HG03520 (cell line): ENCODE measurements at regions not wholly inside any gene's neighbourhood (a gene's known extent, or its start where the extent isn't known, plus 50 kb on each side); places are given as distances from the start of the nearest gene placed in this dataset.
"Not testable (repeated sequence)": the region's sequence is repeated elsewhere in the genome, so short reads cannot be mapped to it uniquely, and the experiment has no call there.

Experiments used
- ATAC-seq: cut with Tn5 transposase; IDR thresholded peaks from one replicate; pipeline ENCODE4 v1.9.1; 2021; ENCODE audit warnings: mild to moderate bottlenecking, moderate library complexity; ENCODE audit not compliant: unreplicated experiment

GRCh38 chrX:87924619-87925018 is 407.0 kb downstream of the KLHL4 start:
- no peak for ATAC-seq

GRCh38 chrX:87941841-87942240 is 424.2 kb downstream of the KLHL4 start:
- ATAC-seq = no peak

DNA sequence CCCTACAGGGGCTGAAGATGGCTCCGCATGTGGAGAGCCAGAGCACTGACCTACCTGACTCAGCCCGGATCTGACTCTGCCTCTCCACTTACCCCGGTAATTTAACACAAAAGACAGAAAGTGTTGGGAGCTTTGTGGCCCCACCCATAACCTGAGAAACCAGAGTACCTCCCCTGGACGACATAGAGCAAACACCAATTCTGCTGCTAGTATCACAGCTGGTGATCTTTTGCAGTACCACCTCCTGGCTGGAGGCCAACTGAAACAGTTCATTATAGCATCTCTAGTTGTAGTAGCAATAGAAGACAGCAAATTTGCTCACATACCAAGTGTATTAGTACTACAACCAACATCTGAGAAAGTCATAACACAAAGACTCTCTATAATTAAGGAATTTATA is 443.9 kb downstream of the KLHL4 start:
- ATAC-seq = no peak

- ATAC-seq = no peak
Observed at GRCh38 chrX:87968118-87968517, 450.5 kb downstream of the KLHL4 start.

- ATAC-seq = not testable (repeated sequence)
Observed at GRCh38 chrX:87972121-87972520, 454.5 kb downstream of the KLHL4 start.

GRCh38 chrX:87975365-87975764 is 457.8 kb downstream of the KLHL4 start:
- ATAC-seq = no peak

DNA sequence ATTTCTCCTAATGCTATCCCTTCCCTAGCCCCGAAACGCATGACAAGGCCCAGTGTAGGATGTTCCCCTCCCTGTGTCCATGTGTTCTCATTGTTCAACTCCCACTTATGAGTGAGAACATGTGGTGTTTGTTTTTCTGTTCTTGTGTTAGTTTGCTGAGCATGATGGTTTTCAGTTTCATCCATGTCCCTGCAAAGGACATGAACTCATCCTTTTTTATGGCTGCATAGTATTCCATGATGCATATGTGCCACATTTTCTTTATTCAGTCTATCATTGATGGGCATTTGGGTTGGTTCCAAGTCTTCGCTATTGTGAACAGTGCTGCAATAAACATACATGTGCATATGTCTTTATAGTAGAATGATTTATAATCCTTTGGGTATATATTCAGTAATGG is 490.3 kb downstream of the KLHL4 start:
- not testable (repeated sequence) for ATAC-seq

GRCh38 chrX:88024022-88024421 is 506.4 kb downstream of the KLHL4 start:
- no peak for ATAC-seq

DNA sequence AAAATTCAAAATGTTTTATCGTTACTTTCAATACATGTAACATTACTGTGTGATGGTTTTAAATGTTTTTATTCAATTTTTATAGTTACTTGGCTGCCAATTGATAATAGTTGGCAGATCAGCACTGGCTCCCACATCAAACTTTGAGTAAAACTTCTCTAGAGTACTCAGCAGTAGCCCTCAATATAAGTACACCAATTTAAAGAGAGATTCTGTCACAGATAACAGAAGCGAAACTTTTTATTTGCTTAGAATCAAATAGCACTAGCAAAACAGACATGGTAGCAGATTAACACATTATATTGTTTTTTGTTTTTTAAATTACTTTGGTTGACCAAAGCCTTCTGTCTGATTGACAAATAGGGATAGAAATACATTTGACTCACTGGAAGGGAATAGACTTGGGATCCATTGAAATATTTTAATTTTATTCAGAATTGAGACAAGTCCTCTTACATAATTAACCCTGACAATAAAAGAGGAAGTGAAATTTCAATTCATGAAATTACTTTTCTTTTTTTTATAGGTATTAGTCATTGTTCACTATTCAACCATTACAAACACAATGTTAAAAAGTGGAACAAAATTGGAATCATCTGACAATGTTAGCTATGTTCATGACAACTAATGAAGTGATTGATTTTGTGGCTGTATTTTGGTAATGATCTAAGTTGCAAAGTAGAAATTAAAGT is 554.9 kb downstream of the KLHL4 start:
- no peak for ATAC-seq

DNA sequence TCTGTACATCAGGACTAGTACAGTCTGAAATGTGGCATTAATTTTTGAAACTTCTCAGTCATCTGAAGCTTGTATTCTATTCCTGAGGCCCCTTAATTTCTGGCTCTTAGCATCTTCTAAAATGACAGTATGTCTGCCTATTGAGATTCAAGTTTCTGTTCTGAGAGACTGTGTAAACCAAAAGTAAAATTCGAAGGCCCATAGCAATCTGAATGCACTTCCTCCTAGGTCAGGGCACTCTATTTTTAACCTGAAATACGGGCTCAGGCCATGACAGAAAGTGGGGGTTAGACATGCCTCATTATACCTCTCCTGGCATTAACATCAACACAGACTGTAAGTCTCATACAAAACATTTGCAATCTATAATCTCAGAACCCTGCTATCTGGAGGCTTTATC is 584.4 kb downstream of the KLHL4 start:
- no peak for ATAC-seq

GRCh38 chrX:88135735-88136134 is 611.3 kb upstream of the CPXCR1 start:
- no peak for ATAC-seq

DNA sequence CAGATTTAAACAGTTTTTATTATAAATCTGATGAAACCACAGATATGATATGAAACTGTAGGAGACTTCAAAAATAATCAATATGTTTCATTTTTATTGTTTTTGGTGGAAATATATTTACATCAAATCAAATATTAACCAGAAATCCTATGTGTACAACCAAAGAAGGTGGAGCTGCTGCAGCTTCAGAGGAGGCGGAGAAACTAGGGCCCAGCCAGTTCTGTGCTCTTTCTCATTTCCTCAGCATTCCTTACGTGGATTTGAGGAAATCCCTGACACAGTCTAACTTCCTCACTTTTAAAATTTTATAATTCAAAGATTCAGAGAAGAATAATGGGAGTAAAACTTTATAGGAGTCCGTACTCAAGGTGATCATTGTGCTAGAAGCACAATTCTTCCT is 610.7 kb upstream of the CPXCR1 start:
- no peak for ATAC-seq

GRCh38 chrX:88146577-88146976 is 600.4 kb upstream of the CPXCR1 start:
- no peak for ATAC-seq

DNA sequence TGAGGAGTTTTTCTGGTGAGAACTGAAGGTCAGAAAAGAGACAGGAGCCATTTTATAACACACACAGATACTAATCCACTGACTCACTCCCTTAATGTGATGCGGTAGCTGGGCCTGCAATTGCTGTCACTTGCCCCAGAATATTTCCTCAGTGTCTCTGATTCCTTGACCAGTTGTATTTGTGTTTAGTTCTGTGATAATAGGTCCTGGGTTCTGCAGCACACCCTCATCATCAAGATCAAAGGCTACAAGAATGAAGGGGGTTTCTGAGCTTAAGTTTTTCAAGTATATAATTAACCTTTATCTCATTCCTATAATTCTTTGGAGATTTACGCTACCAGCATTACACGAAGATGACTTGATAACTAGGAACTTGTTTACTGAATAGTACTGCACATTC is 576.5 kb upstream of the CPXCR1 start:
- ATAC-seq = no peak

GRCh38 chrX:88173932-88174440 is 573.0 kb upstream of the CPXCR1 start:
- ATAC-seq = not testable (repeated sequence)

DNA sequence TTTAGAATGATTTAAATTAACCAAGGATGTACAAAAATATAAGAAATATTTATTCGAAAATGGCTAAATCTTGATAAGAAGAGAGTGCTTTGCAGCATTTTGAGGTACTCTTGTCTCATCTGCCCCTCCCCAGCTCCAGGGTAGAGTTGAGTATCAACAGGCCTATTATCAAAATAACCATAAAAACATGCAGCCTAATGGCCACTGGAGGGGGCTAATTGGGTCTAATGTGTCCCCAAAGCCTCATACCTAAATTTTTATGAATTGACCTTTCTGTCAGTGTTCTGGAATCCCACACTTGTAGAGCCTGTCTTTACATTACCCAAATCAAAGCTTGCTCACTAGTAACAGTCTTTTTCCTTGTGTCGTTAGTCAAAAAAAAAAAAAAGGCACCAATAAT is 544.9 kb upstream of the CPXCR1 start:
- no peak for ATAC-seq

DNA sequence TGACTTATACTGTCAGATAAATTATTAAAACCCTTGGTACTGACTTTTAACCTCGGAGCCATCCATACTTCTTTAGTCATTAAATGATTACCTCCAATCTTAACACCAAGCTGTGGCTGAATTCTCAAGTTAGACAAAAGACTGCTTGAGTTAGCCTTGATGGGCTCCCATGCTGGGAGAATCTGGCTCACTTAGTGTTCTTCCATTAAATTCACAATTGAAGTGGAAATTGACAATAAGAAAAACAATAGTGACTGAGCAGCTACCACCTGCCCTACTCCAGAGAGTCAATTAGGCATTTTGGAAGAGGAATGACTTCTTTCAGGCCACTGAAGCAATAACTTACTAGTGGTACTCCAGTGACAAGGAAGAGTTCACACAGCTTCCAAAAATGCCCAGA is 503.0 kb upstream of the CPXCR1 start:
- no peak for ATAC-seq

DNA sequence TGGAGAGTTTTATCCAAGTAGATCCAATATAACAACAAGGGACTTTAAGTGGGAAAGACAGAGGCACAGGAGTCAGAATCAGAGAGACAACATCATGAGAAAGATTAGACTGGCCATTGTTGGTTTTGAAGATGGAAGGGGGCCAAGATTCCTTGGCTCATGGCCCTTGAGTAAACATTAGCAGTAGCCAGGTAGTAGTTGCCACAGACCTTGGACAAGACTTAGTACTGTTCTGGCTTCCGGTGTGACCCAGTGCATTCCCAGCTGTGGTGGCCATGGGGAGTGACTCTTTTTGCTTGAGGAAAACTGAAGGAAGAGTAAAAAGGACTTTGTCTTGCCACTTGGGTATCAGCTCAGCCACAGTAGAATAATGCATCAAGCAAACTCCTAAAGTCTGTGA is 462.2 kb upstream of the CPXCR1 start:
- no peak for ATAC-seq

GRCh38 chrX:88313972-88314371 is 433.1 kb upstream of the CPXCR1 start:
- ATAC-seq = not testable (repeated sequence)

- no peak for ATAC-seq
Observed at GRCh38 chrX:88325634-88326033, 421.4 kb upstream of the CPXCR1 start.

DNA sequence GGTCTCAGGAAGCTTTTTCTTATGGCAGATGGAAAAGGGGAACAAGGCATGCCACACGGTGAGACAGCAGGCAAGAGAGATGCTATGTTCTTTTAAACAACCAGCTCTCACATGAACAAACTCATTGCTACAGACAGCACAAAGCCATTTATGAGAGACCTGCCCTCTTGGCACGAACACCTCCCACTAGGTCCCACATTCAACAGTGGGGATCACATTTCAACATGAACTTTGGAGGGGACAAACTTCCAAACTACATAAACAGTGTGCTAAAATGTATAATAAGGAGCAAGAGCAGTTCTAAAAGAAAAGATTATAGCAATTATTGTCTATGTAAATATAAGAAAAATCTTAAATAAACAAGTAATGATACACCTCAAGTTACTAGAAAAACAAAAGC is 391.8 kb upstream of the CPXCR1 start:
- ATAC-seq = no peak

DNA sequence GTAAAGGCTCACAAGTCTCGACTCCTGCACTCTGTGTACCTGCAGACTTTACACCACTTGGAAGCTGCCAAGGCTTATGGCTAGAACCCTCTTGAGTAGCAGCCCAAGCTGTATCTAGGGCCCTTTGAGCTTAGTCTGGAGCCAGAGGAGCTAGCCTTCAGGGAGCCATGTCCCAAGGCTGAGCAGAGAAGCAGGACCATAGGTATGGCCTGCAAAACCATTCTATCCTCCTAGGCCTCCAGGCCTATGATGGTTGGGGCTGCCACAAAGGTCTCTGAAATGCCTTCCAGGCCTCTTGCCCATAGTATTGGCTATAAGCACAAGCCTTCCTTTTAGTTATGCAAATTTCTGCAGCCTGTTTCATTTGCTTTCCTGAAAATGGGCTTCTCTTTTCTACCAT is 380.7 kb upstream of the CPXCR1 start:
- no peak for ATAC-seq

GRCh38 chrX:88378406-88378805 is 368.6 kb upstream of the CPXCR1 start:
- no peak for ATAC-seq
